Renal pelvis (tissue), 1 donor: ENCODE measurements at regions not wholly inside any gene's neighbourhood (a gene's known extent, or its start where the extent isn't known, plus 50 kb on each side); places are given as distances from the start of the nearest gene placed in this dataset.
A peak's percentile ranks its signal among the peaks of the same experiment; 100 is the strongest.

ENCODE experiments used
- DNase-seq: peaks from one replicate; pipeline ENCODE4 v3.0.0-alpha.2; 2013

DNA sequence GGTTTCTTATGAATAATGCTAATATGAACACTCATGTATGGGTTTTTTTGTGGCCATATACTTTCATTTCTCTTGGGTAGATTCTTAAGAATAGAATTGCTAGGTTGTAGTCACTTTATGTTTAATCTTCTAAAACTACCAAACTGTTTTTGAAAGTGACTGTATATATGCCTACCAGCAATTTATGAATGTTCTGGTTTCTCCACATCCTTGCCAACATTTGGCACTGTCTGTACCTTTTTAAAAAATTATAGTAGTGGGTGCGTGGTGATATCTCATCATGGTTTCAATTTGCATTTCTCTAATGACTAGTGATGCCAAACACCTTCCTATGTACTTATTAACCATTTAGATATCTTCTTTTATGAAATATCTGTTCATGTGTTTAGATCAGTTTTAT lies 110.6 kb upstream of the RIOK3 start:
- no peak for DNase-seq

DNA sequence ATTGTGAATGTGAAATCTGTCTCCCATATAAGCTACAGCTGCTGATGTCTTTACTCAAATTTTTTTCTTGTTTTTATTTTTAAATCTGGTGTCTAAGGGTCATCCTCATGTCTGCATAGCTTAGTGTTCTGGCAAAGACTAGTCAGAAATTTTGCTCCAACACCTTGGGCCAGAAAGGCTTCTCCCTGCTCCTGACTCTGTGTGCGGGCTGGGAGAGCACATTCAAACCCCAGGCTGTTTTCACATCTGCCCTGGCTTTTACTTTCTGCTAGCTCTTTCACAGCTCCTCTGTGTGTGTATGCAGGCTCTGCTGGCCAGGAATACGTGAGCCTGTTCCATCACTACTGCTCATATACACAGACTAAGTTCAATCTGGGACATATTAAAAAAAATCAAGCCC lies 102.9 kb upstream of the RIOK3 start:
- DNase-seq = no peak

DNA sequence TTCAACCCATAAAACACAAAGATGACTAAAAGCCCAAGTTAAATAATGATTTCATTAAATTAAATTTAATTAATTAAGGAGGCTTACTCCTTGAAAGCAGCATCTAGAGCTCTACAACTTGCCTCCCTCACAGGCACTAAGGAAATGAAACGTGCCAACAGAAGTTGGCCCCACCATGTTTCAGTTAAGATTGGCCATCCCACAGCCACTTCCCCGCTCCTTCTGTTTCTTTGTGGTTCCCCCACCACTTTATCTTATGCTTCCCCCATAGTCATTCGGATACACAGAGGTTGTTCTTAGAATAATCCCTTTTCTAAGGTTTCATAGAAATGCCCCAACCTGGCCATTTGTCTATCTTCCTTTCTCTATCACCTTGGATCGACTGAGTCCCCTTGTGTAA lies 101.6 kb upstream of the RIOK3 start:
- DNase-seq = no peak

DNA sequence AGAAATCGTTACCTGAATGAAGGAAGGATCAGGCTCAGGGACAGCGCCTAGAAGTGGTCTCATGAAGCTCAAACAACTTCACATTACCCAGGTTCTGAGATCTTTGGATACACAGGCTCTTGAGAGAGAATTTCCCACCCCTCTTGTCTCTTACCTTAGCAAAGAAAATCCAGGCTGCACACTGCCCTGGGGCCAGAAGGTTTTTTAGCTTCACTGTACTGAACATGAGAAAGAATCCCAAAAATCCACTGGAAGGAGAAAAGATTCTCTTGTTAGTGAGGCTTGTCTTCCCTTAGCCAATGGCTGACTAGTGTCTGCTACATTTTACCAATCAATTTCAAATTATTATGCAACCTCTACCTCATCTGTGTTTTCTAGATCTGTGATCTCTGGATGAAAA lies 101.0 kb upstream of the RIOK3 start:
- no peak for DNase-seq

DNA sequence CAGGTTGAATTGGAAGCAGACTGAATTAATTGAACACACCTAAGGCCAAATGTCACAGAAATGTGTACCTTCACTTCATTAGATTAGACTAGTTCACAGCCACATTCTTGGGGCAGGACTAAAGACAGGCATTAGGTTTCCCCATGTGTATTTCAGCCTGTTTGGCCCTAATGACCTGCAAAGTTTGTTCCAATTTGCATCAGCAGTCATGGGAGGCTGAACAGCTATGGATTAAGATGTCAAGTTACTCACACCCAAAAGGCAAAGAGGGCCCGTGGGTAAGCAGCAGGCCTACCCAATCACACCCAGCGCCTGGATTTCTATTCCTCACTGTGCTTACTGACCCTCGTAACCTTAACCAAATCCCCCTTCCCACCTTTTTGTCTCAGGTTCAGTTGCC lies 99.6 kb upstream of the RIOK3 start:
- no peak for DNase-seq

DNA sequence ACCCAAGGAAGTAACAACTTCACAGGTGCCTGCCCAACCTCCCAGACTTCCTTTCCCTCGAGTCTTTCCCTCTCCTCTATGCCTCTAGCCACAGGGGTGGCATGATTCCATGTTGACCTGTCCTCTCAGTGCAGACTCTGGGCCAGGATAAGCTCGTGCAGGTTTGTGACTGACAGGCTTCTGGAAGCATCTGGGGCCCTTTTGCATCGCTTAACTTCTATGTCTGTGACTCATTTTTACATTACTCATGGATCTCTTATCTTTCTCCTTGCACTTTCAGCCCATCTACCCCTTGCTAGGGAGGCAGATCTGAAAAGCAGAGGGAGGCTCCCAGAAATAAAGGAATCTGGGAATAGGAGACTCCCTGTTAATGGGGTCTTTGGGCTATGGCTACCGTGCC lies 98.5 kb upstream of the RIOK3 start:
- DNase-seq = no peak

DNA sequence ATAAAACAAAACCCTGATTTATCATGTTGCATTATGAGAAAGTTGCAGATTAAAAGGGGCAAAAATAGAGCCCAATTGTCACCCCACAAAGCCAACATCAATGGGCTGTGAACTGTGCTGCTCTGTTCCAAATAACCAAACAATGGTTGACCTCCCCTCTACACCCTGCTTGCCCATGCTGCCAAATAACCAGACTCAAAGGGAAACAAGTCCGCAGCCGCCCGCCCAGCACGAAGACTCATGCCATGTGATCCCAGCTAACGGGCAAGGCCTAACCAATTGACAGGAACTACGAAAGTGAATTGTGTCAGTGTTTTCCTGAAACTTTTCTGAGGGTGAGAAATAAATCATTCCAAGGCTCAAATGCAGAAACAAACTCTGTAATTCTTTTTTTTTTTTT lies 97.9 kb upstream of the RIOK3 start:
- DNase-seq = no peak

DNA sequence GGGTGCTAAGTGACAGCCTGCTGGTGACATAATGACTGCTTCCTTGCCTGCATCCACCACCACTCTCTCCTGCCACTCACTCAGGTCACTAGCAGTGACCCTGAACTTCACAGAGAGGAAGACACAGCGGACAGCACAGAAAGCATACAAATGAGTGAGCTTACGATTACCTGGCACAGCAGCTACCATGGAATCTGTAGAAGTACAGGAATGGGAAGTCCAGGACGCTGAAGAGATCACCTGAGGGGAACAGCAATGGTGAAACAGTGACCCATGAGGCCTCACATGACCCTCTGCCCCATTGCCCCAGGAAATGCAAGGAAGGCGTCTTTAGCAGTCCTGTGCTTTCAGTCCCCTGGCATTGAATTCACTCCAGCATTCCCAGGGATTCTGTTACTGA lies 96.7 kb upstream of the RIOK3 start:
- DNase-seq = no peak

DNA sequence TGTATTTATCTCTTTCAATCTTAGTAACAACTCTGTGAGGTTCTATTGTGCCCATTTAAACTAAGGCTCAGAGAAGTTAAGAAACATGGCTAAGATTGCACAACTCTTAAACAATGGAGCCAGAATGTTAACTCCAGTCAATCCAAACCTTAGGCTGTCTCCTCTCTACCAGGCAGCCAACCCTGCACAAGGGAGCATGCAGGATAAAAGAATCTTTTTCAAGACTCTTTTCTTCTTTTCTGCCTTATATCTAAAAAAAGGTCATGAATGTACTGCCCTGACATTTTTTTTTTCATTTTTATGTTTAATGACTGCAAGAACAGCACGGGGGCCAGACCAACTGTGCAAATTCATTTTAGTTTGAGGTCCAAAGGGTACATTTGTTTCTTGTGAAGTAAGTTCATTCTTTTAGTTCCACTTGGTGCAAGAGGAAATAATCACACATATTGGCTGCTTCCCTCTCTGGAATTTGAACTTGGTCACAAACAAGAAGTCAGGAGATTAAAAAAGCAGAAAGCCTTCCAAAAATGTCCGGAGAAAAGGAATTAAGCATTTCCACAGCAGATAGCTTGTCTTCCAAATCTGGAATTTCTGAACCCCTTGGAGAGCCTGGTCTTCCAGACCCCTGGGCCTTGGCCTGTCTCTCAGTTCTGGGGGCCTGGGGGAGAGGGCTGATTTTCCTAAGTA lies 96.0 kb upstream of the RIOK3 start:
- peak; percentile 69 for DNase-seq

DNA sequence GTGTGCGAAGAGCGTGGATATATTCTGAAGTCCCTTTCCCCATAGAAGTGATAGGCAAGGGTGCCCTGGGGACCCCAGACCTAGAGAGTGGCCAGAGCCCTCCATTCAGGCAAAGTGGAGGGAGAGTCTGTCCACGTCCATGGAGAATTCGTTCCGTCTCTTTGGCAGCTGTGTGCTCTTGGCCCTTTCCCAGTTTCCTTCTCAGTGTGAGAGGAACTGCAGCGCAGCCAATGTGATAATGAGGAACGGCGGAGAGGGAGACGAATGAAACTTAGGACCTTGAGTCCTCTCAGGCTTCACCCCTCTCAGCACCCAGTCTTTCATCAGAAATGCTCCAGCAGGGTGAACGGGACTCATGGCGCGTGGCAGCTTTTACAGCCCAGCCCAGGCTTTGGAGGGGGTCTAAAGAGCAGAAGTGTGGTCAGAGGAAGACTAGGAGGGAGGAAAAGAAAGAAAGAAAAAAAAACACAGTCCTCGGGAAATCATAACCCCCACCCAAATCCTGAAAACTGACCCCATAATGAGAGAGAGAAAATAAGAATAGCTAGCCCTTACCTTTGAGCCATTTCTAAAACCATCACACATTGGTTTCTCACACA lies 95.0 kb upstream of the RIOK3 start:
- no peak for DNase-seq

DNA sequence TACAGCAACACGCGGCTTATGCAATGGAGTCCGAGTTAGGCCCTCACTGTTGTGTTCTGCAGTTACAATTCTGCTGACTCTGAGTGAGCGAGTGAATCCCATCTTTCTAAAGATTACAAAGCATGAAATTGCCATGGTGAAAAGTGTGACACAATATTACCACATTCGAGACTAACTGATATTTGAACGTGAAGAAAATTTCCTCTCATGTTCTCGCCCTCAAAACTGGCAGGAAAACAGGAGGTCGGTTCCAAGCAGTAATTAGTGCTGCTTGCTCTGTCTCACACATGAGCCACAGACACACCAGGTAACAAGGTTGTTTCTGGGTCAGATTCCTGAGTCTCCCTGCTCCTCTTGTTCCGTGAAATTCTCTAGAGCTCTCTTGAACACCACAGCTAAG lies 93.7 kb upstream of the RIOK3 start:
- DNase-seq = no peak

DNA sequence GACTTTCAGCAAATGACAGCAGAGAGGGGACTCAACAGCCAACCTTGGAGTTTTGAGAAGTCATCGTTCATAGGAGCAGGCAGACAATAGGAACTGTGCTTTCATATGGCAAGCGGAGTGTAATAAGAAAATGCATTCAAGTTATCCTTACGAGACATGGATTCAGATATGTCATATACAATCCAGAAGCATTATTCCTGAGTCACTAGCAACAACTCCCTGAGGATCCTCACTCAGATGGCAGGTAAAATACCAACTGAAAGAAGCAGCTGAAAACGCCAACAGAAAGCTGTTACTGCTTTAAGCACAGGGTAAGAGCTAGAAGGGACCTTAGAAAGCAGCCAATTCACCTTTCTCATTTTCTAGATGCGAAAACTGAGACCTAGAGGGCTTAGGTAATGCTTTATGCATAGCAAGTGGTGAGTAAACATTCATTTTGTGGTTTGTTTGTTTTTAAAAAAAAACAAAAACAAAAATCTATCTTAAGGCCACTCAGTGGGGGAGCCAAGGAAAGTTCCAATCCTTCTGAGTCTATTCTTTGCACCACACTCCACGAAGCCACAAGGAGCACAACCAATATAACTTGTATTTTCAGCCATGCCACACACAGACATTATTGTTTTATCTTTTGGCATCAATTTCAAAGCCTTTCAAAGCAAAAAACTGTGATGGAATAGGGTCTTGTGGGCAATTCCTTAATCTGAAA lies 89.1 kb upstream of the RIOK3 start:
- DNase-seq = no peak

DNA sequence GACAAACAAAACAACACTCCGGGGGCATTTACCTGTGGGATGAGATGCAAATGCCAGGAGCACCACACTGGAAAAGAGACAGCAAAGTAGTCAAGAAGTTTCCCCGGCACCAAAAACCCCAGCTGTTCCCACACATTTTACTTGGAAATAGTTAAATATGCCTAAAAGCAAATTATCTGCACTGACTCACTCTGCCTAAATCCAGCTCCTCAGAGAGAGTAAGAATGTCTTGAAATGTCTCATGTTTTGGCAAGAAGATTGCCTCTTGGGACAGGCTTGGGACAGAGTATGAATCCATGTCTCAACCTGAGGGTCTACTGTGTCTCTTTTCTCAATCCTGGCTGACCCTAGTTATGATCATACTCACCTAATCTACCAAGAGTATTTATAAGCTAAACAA lies 87.5 kb upstream of the RIOK3 start:
- no peak for DNase-seq

DNA sequence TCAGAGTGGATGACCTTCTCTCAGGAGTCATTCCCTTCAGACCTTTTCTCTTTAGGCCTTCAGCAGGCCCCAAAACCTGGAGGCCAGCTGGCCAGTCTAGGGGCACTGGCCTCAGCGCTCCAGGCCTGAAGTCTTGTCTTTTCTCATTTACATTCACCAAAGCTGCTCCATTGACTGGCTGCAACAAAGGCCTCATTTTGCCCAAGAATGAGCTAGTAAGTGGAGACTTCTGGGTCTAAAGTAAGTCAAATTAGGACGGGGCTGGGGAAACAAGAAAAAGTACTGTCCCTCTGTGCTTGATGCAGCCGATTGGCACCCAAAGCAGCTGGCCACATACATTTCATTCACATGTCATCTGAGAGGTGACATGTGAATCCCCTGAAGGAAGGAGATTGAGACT lies 83.8 kb upstream of the RIOK3 start:
- DNase-seq = no peak

DNA sequence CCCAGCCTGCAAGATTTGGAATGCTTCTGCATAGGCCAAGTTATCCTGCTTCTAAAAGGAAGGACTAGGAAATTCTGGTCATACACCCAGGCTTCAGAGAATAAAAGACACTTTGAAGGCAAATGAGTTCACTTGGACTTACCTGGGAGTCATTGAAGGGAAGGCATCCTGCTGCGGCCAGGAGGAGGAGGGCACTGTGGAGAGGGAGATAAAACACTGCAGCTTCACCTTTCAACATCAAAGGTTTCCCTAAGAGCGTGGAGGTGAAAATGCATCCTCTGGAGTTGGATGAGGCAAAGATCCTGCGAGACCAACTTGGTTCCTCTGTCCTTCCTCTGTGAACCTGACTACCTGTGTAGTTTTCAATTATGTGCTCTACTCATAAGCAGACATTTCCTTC lies 79.5 kb upstream of the RIOK3 start:
- no peak for DNase-seq

DNA sequence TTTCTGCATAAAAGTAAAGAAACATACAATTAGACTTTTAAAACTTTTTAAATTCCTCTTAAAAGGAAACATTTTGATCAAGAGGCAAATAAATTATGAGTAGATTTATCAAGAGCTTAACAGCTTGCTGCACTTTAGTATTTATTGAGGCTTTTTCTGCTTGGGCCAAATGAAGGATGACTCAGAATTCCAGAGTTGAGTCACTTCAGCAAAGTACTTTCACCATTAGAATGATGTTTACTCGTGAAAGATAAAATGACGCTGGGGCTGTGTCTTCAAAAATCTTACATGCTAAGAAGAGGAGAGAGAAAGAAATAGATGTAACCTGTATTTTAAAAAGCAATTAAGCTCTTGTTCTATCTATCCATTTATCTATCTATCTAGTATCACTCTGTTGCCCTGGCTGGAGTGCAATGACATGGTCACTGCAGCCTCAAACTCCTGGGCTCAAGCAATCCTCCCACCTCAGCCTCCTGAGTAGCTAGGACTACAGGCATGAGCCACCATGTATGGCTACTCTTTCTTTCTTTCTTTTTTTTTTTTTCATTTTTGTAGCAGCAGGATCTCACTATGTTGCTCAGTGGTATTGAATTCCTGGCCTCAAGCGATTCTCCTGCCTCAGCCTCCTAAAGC lies 75.3 kb upstream of the RIOK3 start:
- no peak for DNase-seq

DNA sequence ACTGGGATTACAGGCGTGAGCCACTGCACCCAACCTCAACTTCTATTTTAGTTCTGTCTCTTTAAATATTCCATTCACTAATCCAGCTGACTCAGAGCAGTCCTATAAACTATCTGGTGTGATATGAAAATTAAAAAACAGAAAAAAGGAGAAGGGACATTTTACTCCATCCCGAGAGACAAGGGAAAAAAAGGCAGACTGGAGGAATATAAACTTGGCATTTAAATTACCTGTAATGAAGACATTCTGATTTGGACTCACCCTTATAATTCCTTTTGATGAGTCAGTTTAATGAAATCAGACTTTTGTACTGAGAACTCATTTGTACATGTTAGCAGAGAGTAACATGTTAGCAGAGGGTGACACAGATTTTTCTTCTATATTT lies 74.8 kb upstream of the RIOK3 start:
- no peak for DNase-seq

DNA sequence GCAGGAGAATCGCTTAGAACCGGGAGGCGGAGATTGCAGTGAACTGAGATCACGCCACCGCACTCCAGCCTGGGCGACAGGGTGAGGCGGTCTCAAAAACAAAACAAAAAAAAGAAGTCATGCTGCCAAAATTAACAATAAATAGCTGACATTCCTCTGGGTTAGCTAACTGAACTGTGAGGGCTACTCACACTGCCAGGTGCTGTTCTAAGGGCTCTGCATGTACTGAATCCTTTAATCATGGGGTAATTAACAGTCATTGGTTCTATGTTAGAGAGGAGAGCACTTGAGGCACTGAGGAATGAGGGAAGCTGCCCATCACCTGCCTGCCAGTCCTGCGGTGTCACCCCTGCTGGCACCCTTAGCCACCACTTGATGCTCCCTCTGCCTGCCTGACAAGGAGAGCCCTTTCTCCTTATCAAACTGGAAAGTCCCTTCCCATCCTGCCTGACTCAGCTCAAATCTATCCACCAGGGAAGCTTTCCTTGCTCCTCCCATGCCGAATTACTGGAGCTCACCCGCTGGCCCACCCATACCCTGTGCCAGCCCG lies 73.0 kb upstream of the RIOK3 start:
- no peak for DNase-seq

DNA sequence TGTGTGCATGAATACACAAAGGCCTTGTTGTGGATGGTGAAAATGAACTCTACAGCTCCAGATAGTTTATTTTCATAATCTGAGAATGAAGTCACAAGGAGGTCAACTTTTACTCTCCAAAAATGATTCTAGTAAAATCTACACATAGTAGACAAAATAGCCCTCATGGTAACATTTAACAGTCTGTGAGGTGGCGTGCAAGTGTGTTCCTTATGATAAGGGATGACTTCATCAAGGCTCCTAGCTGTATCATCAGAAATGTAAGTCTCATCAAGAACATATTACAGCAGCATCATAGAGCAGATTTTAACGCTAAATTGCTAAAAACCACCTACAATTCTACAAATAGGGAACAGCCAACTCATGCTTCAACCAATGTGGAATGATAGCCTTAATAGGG lies 72.3 kb upstream of the RIOK3 start:
- DNase-seq = no peak

DNA sequence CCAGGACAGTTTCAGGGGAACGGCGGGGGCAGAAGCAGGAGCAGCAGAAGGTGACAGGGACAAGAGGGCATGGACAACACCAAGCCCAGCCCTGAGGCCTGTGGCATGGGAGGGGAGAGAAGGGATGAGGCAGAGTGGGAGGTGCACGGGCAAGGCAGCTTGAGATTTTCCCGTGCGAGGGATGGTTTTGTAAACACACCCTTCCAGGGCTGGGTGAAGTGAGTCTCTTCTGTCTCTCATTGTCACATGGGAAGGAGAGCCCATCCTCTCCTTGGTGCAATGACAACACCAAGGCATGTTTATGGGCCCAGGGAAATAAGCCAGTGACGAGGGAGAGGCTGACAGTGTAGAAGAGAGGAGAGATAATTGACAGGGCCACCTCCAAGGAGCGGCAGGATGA lies 69.6 kb upstream of the RIOK3 start:
- DNase-seq = no peak

DNA sequence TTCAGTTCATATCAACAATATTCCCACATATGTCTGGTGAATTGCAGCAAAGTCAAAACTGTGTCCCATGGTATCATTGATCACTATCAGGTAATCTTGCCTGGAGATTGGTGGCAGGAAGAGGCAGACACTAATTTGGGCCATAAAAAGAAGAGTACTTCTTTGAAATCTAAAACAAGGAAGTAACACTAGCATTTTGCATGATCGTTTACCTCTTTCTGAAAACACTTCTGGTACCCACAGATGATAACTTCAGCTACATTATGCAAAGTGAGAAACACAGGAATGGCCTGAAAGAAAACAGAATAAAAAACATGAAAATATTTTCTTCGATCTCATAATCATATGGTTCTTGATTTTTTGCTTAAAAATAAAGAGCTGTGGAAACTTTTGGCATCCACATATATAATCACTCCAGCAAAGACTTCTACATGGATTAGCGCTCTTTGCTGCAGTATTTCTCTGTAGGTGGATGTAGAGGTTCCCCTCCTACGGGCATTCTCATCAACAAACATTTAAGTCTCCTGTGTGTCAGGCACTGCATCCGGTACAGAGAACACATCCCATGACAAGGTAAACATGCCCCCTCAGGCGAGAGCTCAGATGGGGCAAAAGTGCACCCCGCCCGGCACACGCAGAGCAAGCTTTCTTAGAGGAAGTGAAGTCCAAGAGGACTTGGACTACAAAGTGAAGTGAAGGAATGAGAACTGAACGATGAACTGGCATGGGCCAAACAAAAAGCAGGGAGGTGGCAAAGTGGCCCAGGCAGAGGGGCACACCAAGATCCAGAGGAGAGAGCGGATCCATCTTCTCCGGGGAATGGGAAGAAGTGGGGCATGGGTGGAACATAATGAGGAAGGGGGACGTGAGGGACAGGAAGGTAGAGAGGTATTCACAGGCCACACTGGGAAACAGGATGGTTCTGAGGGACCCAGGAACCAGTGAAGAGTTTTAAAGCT lies 68.0 kb upstream of the RIOK3 start:
- no peak for DNase-seq

DNA sequence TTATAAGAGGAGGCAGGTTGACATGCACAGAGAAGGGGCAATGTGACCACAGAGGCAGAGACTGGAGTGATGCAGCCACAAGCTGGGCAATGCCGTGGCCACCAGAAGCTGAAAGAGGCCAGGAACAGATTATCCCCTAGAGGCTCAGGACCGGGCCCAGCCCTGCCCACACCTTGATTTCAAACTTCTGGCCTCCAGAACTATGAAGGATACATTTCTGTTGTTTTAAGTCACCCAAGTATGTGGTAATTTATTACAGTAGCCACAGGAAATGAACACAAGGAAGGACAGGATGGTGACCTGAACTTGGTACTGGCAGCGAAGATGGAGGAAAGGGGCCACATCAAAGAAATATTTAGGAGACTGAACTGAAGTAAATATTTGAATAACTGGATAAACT lies 66.8 kb upstream of the RIOK3 start:
- DNase-seq = no peak
